Endothelial cell of umbilical vein (primary cell): ENCODE measurements at regions not wholly inside any gene's neighbourhood (a gene's known extent, or its start where the extent isn't known, plus 50 kb on each side); places are given as distances from the start of the nearest gene placed in this dataset.

Source experiments
- BruUV-seq: library from RNA; stranded (reverse); fragments of 400-500 nt; replicated peaks from 2 replicates; lab custom pipeline; 2021; lab: Mats Ljungman, UMichigan
- CTCF ChIA-PET: fragments of 300-600, 350-600 bp; sonication (Branson Sonifier 250); formaldehyde crosslinking; loops from one replicate; lab custom pipeline; 2021; ENCODE audit warnings: antibody characterized with exemption, inconsistent platforms; lab: Charles Lee
- POLR2A ChIA-PET: fragments of 300-600, 350-600 bp; sonication (Branson Sonifier 250); formaldehyde crosslinking; loops from one replicate; lab custom pipeline; 2021; ENCODE audit warnings: antibody characterized with exemption, inconsistent platforms; lab: Charles Lee
- DNase-seq: peaks from one replicate; pipeline ENCODE4 v3.0.0-alpha.2; 2011; ENCODE audit warnings: low read depth, low spot score
- FAIRE-seq: peaks from 2 replicates; lab custom pipeline; 2011; peaks lifted over from hg19 to GRCh38; lab: Jason Lieb, UNC
- H2AFZ ChIP-seq: 2 replicates; pipeline ENCODE4 v1.6.0; 2012; ENCODE audit warnings: low read depth, low read length, control low read depth, inconsistent platforms
- H3K27ac ChIP-seq: 2 replicates; pipeline ENCODE4 v1.5.1; 2011; ENCODE audit warnings: low read depth, mild to moderate bottlenecking, control low read depth, low read length, moderate library complexity; ENCODE audit not compliant: insufficient read depth
- H3K27me3 ChIP-seq, 2 experiments: 2 replicates each; pipeline versions ENCODE4 v1.6.0 to v1.6.1; 2011; ENCODE audit warnings: low read length in 2 of 2, mixed read lengths in 1 of 2; ENCODE audit not compliant: control insufficient read depth in 2 of 2, insufficient read depth in 2 of 2
- H3K36me3 ChIP-seq, 2 experiments: 2 replicates in 1 of 2; 3 replicates in 1 of 2; pipeline ENCODE4 v1.5.1; 2011; ENCODE audit warnings: low read length in 2 of 2, mild to moderate bottlenecking in 1 of 2, moderate library complexity in 1 of 2; ENCODE audit not compliant: control insufficient read depth in 2 of 2, insufficient read depth in 2 of 2; ENCODE audit errors: extremely low read depth in 1 of 2
- H3K4me1 ChIP-seq: 3 replicates; pipeline ENCODE4 v1.5.1; 2011; ENCODE audit warnings: mild to moderate bottlenecking, low read length; ENCODE audit not compliant: control insufficient read depth, insufficient read depth; ENCODE audit errors: extremely low read depth
- H3K4me2 ChIP-seq: 2 replicates; pipeline ENCODE4 v1.6.1; 2011; ENCODE audit warnings: low read length, control low read depth, mixed read lengths; ENCODE audit not compliant: insufficient read depth
- H3K4me3 ChIP-seq, 3 experiments: fragments of 200-600 bp in 1 of 3; sonication (generic), shearing (Covaris generic) in 1 of 3; replicated peaks in 1 of 3; 2 replicates each; pipeline ENCODE4 v1.5.1; 2011 to 2016; ENCODE audit warnings: control low read depth in 3 of 3, low read length in 3 of 3, mild to moderate bottlenecking in 2 of 3, inconsistent platforms in 1 of 3, low read depth in 1 of 3, moderate library complexity in 1 of 3; ENCODE audit not compliant: insufficient read depth in 1 of 3
- H3K79me2 ChIP-seq: 2 replicates; pipeline ENCODE4 v1.6.0; 2012; ENCODE audit warnings: low read length, inconsistent platforms; ENCODE audit not compliant: control insufficient read depth, insufficient read depth
- H3K9ac ChIP-seq: replicated peaks from 2 replicates; pipeline ENCODE3; 2011; ENCODE audit warnings: low read length, control low read depth; ENCODE audit not compliant: insufficient read depth; ENCODE audit errors: extremely low read depth
- H3K9me1 ChIP-seq: replicated peaks from 3 replicates; pipeline ENCODE4 v1.6.0; 2011; ENCODE audit warnings: mild to moderate bottlenecking, low read length; ENCODE audit not compliant: control insufficient read depth, insufficient read depth; ENCODE audit errors: extremely low read depth
- H3K9me3 ChIP-seq: replicated peaks from 2 replicates; pipeline ENCODE4 v1.5.1; 2012; ENCODE audit warnings: low read length, inconsistent platforms; ENCODE audit not compliant: control insufficient read depth, insufficient read depth
- H4K20me1 ChIP-seq: replicated peaks from 2 replicates; pipeline ENCODE3; 2011; ENCODE audit warnings: mild to moderate bottlenecking, low read length; ENCODE audit not compliant: control insufficient read depth, insufficient read depth; ENCODE audit errors: extremely low read depth
- EZH2 ChIP-seq: IDR thresholded peaks from 2 replicates; pipeline ENCODE4 v1.6.1; 2012; ENCODE audit warnings: borderline replicate concordance, low read depth, mild to moderate bottlenecking, moderate library complexity, low read length, inconsistent platforms; ENCODE audit not compliant: severe bottlenecking
- FOS ChIP-seq: IDR thresholded peaks from 2 replicates; pipeline ENCODE4 v1.6.1; 2011; ENCODE audit warnings: mild to moderate bottlenecking, low read length, moderate library complexity, borderline replicate concordance; ENCODE audit not compliant: insufficient read depth
- GATA2 ChIP-seq: IDR thresholded peaks from 2 replicates; pipeline ENCODE4 v1.7.0; 2011; ENCODE audit warnings: low read depth, mild to moderate bottlenecking, moderate library complexity, mixed read lengths, low read length; ENCODE audit not compliant: insufficient read length, insufficient read depth
- JUN ChIP-seq: IDR thresholded peaks from 2 replicates; pipeline ENCODE4 v1.6.1; 2011; ENCODE audit warnings: borderline replicate concordance, low read depth; ENCODE audit not compliant: insufficient read length, insufficient read depth
- MYC ChIP-seq: IDR thresholded peaks from one replicate; pipeline ENCODE4 v1.6.1; 2011; ENCODE audit warnings: mild to moderate bottlenecking, low read depth, low read length
- POLR2A ChIP-seq: IDR thresholded peaks from 2 replicates; pipeline ENCODE4 v1.6.1; 2012; ENCODE audit warnings: low read depth, mild to moderate bottlenecking, control low read depth, low read length
- POLR2AphosphoS5 ChIP-seq: IDR thresholded peaks from 2 replicates; pipeline ENCODE4 v1.6.1; 2012; ENCODE audit warnings: low read depth, mild to moderate bottlenecking, control low read depth, low read length, moderate library complexity; ENCODE audit not compliant: insufficient read depth
- dilution Hi-C: fragments of 300-500 bp; cut with MboI; formaldehyde crosslinking; loops from one replicate; pipeline ENCODE4 v1.15.0; 2019; ENCODE audit warnings: low sequenced_read_pairs; ENCODE audit not compliant: extremely low pct_ligation_motif_present
- intact Hi-C: fragments of 100-400 bp; cut with micrococcal nuclease; formaldehyde crosslinking; loops from one replicate; pipeline ENCODE4 v1.10.0; 2022
- TF ChIP-seq, protein P1 (sequence below): IDR thresholded peaks from 2 replicates; pipeline ENCODE4 v1.6.1; 2011; ENCODE audit not compliant: insufficient read depth, insufficient read length
- TF ChIP-seq, protein P2 (sequence below), 2 donors: IDR thresholded peaks; 1 replicate in 1 of 2; 2 replicates in 1 of 2; pipeline ENCODE4 v1.5.1; 2011; ENCODE audit warnings: low read length in 2 of 2, mild to moderate bottlenecking in 2 of 2, moderate library complexity in 2 of 2, control low read depth in 1 of 2, inconsistent platforms in 1 of 2, low read depth in 1 of 2; ENCODE audit not compliant: insufficient read depth in 1 of 2; ENCODE audit errors: extremely low read depth in 1 of 2

DNA sequence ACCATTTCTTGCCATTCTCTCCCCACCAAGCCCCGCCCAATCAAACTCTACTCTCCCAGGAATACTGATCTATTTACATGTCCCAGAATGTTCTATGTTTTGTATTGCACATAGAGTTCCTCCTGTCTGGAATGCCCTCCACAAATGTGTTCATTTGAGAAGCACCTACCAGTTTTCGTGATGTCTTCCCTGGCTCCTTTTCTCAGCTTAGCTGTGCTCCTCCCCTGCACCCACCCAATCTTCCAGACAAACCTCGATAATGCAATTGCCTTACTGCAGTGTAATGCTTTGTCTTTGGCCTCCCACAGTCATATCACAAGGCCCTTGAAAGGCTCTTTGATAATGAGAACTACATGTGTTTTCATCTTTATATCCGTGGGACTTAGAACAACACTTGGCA lies 214.5 kb upstream of the ANKRD55 start:
- Histone ChIP-seq H3K4me1 (no peaks in the 10 kb centered on the region), H3K9me1 (no peaks in the 10 kb centered on the region), H3K36me3 (no peaks in the 10 kb centered on the region), H3K27me3 (peaks cover 5 to 17% of the 10 kb centered on the region in 2 experiments), H3K9me3 (no peaks in the 10 kb centered on the region), H4K20me1 (no peaks in the 10 kb centered on the region), H3K79me2 (no peaks in the 10 kb centered on the region), H3K27ac (no peak overlapping the region), H3K9ac (no peak overlapping the region), H3K4me3 (no peak overlapping the region), H2AFZ (no peak overlapping the region), H3K4me2 (no peak overlapping the region)
- no TSS peak for BruUV-seq
- dilution Hi-C loops = no loop called here
- no peak for TF ChIP-seq GATA2
- TF ChIP-seq EZH2 = no peak
- TF ChIP-seq POLR2A = no peak
- TF ChIP-seq MYC = no peak
- no peak for TF ChIP-seq FOS
- TF ChIP-seq JUN = no peak
- TF ChIP-seq, protein P1, sequence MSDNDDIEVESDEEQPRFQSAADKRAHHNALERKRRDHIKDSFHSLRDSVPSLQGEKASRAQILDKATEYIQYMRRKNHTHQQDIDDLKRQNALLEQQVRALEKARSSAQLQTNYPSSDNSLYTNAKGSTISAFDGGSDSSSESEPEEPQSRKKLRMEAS = no peak
- TF ChIP-seq POLR2AphosphoS5 = no peak
- TF ChIP-seq, protein P2, sequence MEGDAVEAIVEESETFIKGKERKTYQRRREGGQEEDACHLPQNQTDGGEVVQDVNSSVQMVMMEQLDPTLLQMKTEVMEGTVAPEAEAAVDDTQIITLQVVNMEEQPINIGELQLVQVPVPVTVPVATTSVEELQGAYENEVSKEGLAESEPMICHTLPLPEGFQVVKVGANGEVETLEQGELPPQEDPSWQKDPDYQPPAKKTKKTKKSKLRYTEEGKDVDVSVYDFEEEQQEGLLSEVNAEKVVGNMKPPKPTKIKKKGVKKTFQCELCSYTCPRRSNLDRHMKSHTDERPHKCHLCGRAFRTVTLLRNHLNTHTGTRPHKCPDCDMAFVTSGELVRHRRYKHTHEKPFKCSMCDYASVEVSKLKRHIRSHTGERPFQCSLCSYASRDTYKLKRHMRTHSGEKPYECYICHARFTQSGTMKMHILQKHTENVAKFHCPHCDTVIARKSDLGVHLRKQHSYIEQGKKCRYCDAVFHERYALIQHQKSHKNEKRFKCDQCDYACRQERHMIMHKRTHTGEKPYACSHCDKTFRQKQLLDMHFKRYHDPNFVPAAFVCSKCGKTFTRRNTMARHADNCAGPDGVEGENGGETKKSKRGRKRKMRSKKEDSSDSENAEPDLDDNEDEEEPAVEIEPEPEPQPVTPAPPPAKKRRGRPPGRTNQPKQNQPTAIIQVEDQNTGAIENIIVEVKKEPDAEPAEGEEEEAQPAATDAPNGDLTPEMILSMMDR (IDR thresholded peaks at IDR 0.05; ENCODE audit: extremely low read depth in 1 of 2, insufficient read depth in 1 of 2, low read depth in 1 of 2, low read length in 2 of 2) = no peak
- FAIRE-seq (no peak), DNase-seq (no peak)
- intact Hi-C loops = no loop called here
- ChIA-PET CTCF (no interaction called here), POLR2A (no interaction called here)
